Stimulated activated CD4-positive, alpha-beta T cell treated with anti-CD3 and anti-CD28 coated beads, Interleukin-1b, Interleukin-23, amount 100 ng/mL, for 1 hour (primary cell): ENCODE measurements at regions not wholly inside any gene's neighbourhood (a gene's known extent, or its start where the extent isn't known, plus 50 kb on each side); places are given as distances from the start of the nearest gene placed in this dataset.
"Not testable (repeated sequence)": the region's sequence is repeated elsewhere in the genome, so short reads cannot be mapped to it uniquely, and the experiment has no call there.

Experiments used
- DNase-seq, 2 donors: peaks; one replicate each; pipeline ENCODE4 v3.0.0-alpha.2; 2020; ENCODE audit warnings: low read depth in 2 of 2

DNA sequence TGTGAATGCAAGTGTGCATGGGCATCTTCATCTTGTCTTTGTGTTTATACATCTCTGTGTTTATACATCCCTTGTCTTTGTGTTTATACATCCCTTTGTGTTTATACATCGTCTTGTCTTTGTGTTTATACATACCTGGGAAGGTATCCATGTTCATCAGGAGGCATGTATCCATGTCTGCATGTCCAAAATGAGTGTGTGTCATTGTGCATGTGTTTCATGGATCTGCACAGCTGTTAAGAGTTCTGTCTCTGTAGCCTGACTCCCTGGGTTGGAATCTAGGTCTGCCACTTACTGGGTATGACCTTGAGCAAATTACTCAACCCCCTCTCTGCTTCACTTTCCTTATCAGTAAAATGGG is 50.1 kb upstream of the SIRPA start:
- DNase-seq: no peak

- peak in 1 of 2 donors; percentile 3 for DNase-seq
These were observed 50.7 kb upstream of the SIRPA start for GRCh38 chr20:1844325-1845162.

GRCh38 chr20:1842281-1842680 is 52.9 kb upstream of the SIRPA start:
- no peak for DNase-seq

GRCh38 chr20:1841554-1842140 is 53.6 kb upstream of the SIRPA start:
- DNase-seq: no peak

GRCh38 chr20:1840817-1841553 is 54.2 kb upstream of the SIRPA start:
- DNase-seq: no peak

GRCh38 chr20:1839376-1840317 is 55.6 kb upstream of the SIRPA start:
- DNase-seq: not testable (repeated sequence)

GRCh38 chr20:1838556-1839279 is 56.5 kb upstream of the SIRPA start:
- no peak for DNase-seq

- no peak for DNase-seq
These were observed 59.8 kb upstream of the SIRPA start for GRCh38 chr20:1835186-1836035.

DNA sequence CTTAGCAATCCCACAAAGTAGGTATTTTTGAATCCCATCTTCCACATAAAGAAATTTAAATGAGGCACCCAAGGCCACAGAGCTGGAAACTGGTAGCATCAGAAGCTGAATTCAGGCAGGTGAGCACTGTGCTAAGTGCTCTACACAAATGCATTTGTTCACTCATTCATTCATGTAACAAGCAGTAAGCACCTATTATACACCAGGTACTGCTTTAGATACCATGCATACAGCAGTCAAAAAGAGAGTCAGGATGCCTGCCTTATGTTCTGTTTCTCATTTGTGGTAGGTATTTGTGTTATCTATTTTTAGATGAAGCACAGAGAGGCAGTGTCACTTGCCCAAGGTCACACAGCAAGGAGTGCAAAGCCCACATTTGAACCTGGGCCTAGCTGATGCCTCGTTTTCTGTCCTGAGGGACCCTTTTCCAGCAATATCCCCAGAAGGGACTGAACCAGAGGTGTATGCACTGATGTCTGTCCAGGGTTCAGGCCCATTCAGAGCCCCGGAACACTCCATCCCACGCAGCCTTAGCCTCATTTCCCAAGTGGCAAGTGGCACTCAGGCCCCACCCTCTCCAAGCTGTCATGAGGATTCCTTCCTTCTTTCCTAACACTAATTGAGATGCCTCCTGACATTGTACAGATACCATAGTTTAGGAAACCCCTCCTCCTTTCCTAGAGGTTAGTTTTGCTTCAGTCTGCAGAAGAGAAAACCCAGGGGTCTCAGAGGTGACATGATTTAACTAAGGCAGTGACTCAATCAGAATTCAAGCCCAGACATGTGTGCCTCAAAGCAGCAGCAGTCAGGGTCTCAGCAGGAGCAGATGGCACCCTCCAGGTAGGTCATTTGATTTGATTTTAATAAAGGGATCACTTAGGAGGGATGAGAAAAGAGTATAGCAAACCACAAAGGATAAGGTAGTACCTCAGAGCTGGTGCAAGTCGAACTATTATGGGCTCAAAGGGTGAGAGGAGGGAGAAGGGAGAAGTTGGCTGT is 61.2 kb upstream of the SIRPA start:
- no peak for DNase-seq

GRCh38 chr20:1833216-1833615 is 62.0 kb upstream of the SIRPA start:
- DNase-seq: no peak

- DNase-seq: no peak
These were observed 62.6 kb upstream of the SIRPA start for GRCh38 chr20:1832634-1833033.

DNA sequence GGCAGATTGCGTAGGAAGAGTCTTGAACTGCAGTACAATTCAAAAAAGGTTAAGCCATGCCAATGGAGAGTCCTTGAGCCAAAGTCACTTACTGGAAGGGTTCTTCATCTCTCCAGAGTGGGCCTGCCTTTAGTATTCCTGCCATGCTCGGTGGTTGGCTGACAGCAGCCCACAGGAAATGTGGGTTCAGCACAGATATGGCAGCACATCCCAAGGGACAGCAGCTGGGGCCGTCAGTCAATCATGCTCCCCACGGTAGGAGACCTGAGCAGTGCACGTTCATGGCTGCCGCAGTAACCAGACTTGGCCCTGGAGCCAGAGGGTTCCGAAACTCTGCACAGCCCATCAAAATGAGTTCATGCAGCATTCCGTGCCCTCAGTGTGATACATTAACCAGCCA is 63.6 kb upstream of the SIRPA start:
- no peak for DNase-seq

- no peak for DNase-seq
These were observed 64.1 kb upstream of the SIRPA start for GRCh38 chr20:1831096-1831495.

DNA sequence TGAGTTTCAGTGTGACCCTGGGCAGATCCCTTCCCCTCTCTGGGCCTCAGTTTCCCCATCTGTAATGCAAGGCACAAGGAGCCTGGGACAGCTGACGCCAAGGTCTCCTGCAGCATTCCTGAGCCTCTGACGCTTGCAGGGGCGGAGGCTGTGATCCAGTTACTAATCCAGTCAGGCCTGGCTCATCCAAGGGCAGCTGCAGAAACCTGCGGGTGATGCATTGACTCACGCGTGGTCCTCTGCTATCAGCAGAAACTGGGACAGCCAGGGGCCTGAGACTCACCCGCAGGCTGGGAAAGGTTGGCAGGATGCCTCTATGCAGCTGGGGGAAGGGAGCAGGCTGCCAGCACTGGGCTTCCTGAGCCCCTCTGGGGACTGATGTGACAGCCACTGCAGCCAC is 65.0 kb upstream of the SIRPA start:
- DNase-seq: no peak

- no peak for DNase-seq
These were observed 65.7 kb upstream of the SIRPA start for GRCh38 chr20:1829531-1829930.

GRCh38 chr20:1828786-1829131 is 66.4 kb upstream of the SIRPA start:
- no peak for DNase-seq

GRCh38 chr20:1827974-1828785 is 67.0 kb upstream of the SIRPA start:
- no peak for DNase-seq

GRCh38 chr20:1827510-1827973 is 67.7 kb upstream of the SIRPA start:
- DNase-seq: no peak
